ENCODE measurements at regions not wholly inside any gene's neighbourhood (a gene's known extent, or its start where the extent isn't known, plus 50 kb on each side); places are given as distances from the start of the nearest gene placed in this dataset.

DNA sequence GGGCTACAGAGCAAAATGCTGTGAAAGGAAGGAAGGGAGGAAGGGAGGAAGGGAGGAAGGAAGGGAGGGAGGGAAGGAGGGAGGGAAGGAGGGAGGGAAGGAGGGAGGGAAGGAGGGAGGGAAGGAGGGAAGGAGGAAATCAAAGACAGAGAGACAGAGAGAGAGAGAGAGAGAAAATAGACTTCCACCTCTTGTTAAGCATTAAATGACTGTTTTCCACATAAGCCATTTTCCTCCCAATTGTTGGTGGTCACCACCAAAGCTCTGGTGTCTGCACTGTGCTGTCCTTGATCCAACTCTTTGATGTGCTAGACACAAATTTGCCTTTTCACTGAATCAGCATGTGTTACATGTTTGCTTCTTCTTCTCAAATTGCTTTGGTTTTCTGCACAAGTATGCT is 90.7 kb upstream of the INHBA start:
- no peak for DNase-seq
- CTCF ChIA-PET: no interaction called here
- no peak overlapping the region for H3K27ac Mint-ChIP-seq
- Histone ChIP-seq H3K4me3 (ENCODE audit: low read length) (no peak overlapping the region), H3K4me1 (ENCODE audit: control insufficient read depth in 2 of 2, insufficient read depth in 2 of 2, low read length in 2 of 2) (no peaks in the 10 kb centered on the region), H3K36me3 (ENCODE audit: control insufficient read depth in 2 of 3, insufficient read depth in 3 of 3, low read length in 3 of 3) (no peaks in the 10 kb centered on the region), H3K9me3 (ENCODE audit: control insufficient read depth in 2 of 3, low read length in 3 of 3) (no peaks in the 10 kb centered on the region), H3K27me3 (ENCODE audit: control insufficient read depth in 2 of 2, insufficient read depth in 2 of 2, low read length in 2 of 2) (no peaks in the 10 kb centered on the region), H3K27ac (ENCODE audit: low read depth, low read length) (no peak overlapping the region)
- no peak overlapping the region for H3K4me3 Mint-ChIP-seq
- H3K36me3 Mint-ChIP-seq: no peaks in the 10 kb centered on the region
- intact Hi-C loops (cut with micrococcal nuclease): no loop called here
- H3K27me3 Mint-ChIP-seq: peaks cover 0 to 17% (median 0%) of the 10 kb centered on the region in 5 donors
- ATAC-seq: no peak
- H3K9me3 Mint-ChIP-seq: peaks cover 0 to 6% (median 0%) of the 10 kb centered on the region in 11 donors
- no peaks in the 10 kb centered on the region for H3K4me1 Mint-ChIP-seq
- POLR2A ChIA-PET: no interaction called here

GRCh38 chr7:41792120-41792519 is 89.2 kb upstream of the INHBA start:
- intact Hi-C loops (cut with micrococcal nuclease): no loop called here
- Mint-ChIP-seq H3K4me3 (no peak overlapping the region), H3K4me1 (no peaks in the 10 kb centered on the region), H3K36me3 (no peaks in the 10 kb centered on the region), H3K9me3 (peaks cover 0 to 6% (median 0%) of the 10 kb centered on the region in 11 donors), H3K27ac (no peak overlapping the region), H3K27me3 (peaks cover 0 to 17% (median 3%) of the 10 kb centered on the region in 5 donors)
- H3K9me3 ChIP-seq (ENCODE audit: control insufficient read depth in 2 of 3, low read length in 3 of 3): no peaks in the 10 kb centered on the region
- CTCF ChIA-PET: no interaction called here
- H3K27me3 ChIP-seq (ENCODE audit: control insufficient read depth in 2 of 2, insufficient read depth in 2 of 2, low read length in 2 of 2): no peaks in the 10 kb centered on the region
- no peak for DNase-seq
- H3K4me3 ChIP-seq (ENCODE audit: low read length): no peak overlapping the region
- H3K4me1 ChIP-seq (ENCODE audit: control insufficient read depth in 2 of 2, insufficient read depth in 2 of 2, low read length in 2 of 2): no peaks in the 10 kb centered on the region
- H3K27ac ChIP-seq (ENCODE audit: low read depth, low read length): no peak overlapping the region
- no peaks in the 10 kb centered on the region for H3K36me3 ChIP-seq (ENCODE audit: control insufficient read depth in 2 of 3, insufficient read depth in 3 of 3, low read length in 3 of 3)
- ATAC-seq: no peak
- POLR2A ChIA-PET: no interaction called here

DNA sequence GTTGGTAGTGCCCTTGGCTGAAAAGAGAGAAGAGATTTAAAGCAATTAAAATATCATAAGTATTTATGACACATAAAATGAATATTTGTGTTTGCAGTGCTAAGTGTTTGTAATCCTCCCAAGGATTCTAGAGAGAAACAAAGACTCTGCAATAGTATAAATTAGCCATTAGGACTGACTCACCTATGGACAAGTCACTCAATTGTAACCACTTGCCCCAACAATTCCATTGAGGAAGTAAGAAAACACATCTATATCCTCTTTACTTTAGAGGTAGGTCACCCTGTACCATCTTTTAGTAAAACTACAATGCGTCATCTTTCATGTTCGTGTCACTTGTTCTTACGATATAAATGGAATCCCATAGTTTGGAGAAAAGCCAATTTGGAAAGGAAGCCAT is 85.7 kb upstream of the INHBA start:
- Histone ChIP-seq H3K4me3 (ENCODE audit: low read length) (no peak overlapping the region), H3K27me3 (ENCODE audit: control insufficient read depth in 2 of 2, insufficient read depth in 2 of 2, low read length in 2 of 2) (no peaks in the 10 kb centered on the region), H3K27ac (ENCODE audit: low read depth, low read length) (no peak overlapping the region), H3K4me1 (ENCODE audit: control insufficient read depth in 2 of 2, insufficient read depth in 2 of 2, low read length in 2 of 2) (no peaks in the 10 kb centered on the region), H3K36me3 (ENCODE audit: control insufficient read depth in 2 of 3, insufficient read depth in 3 of 3, low read length in 3 of 3) (no peaks in the 10 kb centered on the region), H3K9me3 (ENCODE audit: control insufficient read depth in 2 of 3, low read length in 3 of 3) (no peaks in the 10 kb centered on the region)
- Mint-ChIP-seq H3K4me3 (no peak overlapping the region), H3K27ac (no peak overlapping the region), H3K9me3 (peaks cover 0 to 3% (median 0%) of the 10 kb centered on the region in 11 donors), H3K4me1 (no peaks in the 10 kb centered on the region), H3K27me3 (peaks cover 0 to 7% (median 3%) of the 10 kb centered on the region in 5 donors), H3K36me3 (no peaks in the 10 kb centered on the region)
- ChIA-PET CTCF (no interaction called here), POLR2A (no interaction called here)
- DNase-seq (no peak), ATAC-seq (no peak)
- intact Hi-C loops (cut with micrococcal nuclease): no loop called here

DNA sequence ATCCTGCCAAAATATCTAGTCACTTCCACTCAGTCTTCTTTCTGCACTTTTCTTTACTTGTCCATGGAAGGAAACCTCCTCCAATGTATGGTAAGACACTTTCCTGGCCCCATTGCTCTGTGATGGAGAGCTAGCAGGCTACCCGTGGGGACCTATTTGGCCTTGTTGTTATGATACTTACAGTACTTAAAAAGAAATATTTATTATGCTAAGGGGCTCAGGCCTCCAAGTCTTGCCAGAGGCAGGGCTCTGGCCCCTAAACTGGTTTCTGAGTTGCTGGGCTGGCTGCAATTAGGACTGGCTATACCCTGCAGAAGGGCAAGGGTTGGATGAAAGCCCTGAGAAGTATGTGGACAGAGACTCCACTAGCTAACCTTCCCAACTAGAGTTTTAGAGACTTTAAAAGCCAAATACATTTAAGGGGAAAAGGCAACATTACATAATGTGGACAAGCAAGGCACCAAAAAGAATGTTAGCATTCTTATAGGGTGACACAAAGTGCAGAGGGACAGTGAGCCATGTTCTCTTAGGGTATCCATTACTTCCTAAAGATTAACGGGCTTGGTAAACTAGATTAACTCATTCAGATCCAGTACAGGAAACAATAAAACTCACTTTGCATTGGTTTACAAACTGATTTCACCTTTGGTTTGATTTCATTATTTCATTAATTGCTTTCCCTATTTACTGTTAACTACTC is 84.9 kb upstream of the INHBA start:
- intact Hi-C loops (cut with micrococcal nuclease): no loop called here
- no peaks in the 10 kb centered on the region for H3K27me3 ChIP-seq (ENCODE audit: control insufficient read depth in 2 of 2, insufficient read depth in 2 of 2, low read length in 2 of 2)
- no peak overlapping the region for H3K27ac ChIP-seq (ENCODE audit: low read depth, low read length)
- H3K4me1 ChIP-seq (ENCODE audit: control insufficient read depth in 2 of 2, insufficient read depth in 2 of 2, low read length in 2 of 2): no peaks in the 10 kb centered on the region
- H3K36me3 ChIP-seq (ENCODE audit: control insufficient read depth in 2 of 3, insufficient read depth in 3 of 3, low read length in 3 of 3): no peaks in the 10 kb centered on the region
- Mint-ChIP-seq H3K9me3 (peaks cover 0 to 3% (median 0%) of the 10 kb centered on the region in 11 donors), H3K4me3 (no peak overlapping the region), H3K27me3 (peaks cover 0 to 7% (median 3%) of the 10 kb centered on the region in 5 donors), H3K27ac (no peak overlapping the region), H3K36me3 (no peaks in the 10 kb centered on the region), H3K4me1 (no peaks in the 10 kb centered on the region)
- no peak for DNase-seq
- H3K4me3 ChIP-seq (ENCODE audit: low read length): no peak overlapping the region
- ChIA-PET CTCF (no interaction called here), POLR2A (no interaction called here)
- H3K9me3 ChIP-seq (ENCODE audit: control insufficient read depth in 2 of 3, low read length in 3 of 3): no peaks in the 10 kb centered on the region
- ATAC-seq: no peak

- Histone ChIP-seq H3K9me3 (ENCODE audit: control insufficient read depth in 2 of 3, low read length in 3 of 3) (no peaks in the 10 kb centered on the region), H3K36me3 (ENCODE audit: control insufficient read depth in 2 of 3, insufficient read depth in 3 of 3, low read length in 3 of 3) (no peaks in the 10 kb centered on the region), H3K4me1 (ENCODE audit: control insufficient read depth in 2 of 2, insufficient read depth in 2 of 2, low read length in 2 of 2) (no peaks in the 10 kb centered on the region), H3K27ac (ENCODE audit: low read depth, low read length) (no peak overlapping the region), H3K27me3 (ENCODE audit: control insufficient read depth in 2 of 2, insufficient read depth in 2 of 2, low read length in 2 of 2) (no peaks in the 10 kb centered on the region), H3K4me3 (ENCODE audit: low read length) (no peak overlapping the region)
- Mint-ChIP-seq H3K4me1 (no peaks in the 10 kb centered on the region), H3K27me3 (peaks cover 0 to 5% (median 3%) of the 10 kb centered on the region in 5 donors), H3K4me3 (no peak overlapping the region), H3K36me3 (no peaks in the 10 kb centered on the region), H3K9me3 (peaks cover 0 to 3% (median 0%) of the 10 kb centered on the region in 11 donors), H3K27ac (no peak overlapping the region)
- DNase-seq (no peak), ATAC-seq (no peak)
- CTCF ChIA-PET: no interaction called here
- intact Hi-C loops (cut with micrococcal nuclease): no loop called here
- POLR2A ChIA-PET: no interaction called here
Observed at GRCh38 chr7:41786944-41787343, 84.1 kb upstream of the INHBA start.

- H3K4me1 Mint-ChIP-seq: no peaks in the 10 kb centered on the region
- no peak for DNase-seq
- H3K4me3 ChIP-seq (ENCODE audit: low read length): no peak overlapping the region
- no peaks in the 10 kb centered on the region for H3K36me3 Mint-ChIP-seq
- H3K27ac ChIP-seq (ENCODE audit: low read depth, low read length): no peak overlapping the region
- H3K36me3 ChIP-seq (ENCODE audit: control insufficient read depth in 2 of 3, insufficient read depth in 3 of 3, low read length in 3 of 3): no peaks in the 10 kb centered on the region
- no peaks in the 10 kb centered on the region for H3K27me3 ChIP-seq (ENCODE audit: control insufficient read depth in 2 of 2, insufficient read depth in 2 of 2, low read length in 2 of 2)
- POLR2A ChIA-PET: no interaction called here
- no peaks in the 10 kb centered on the region for H3K9me3 ChIP-seq (ENCODE audit: control insufficient read depth in 2 of 3, low read length in 3 of 3)
- CTCF ChIA-PET: no interaction called here
- intact Hi-C loops (cut with micrococcal nuclease): no loop called here
- H3K4me3 Mint-ChIP-seq: no peak overlapping the region
- H3K4me1 ChIP-seq (ENCODE audit: control insufficient read depth in 2 of 2, insufficient read depth in 2 of 2, low read length in 2 of 2): no peaks in the 10 kb centered on the region
- H3K9me3 Mint-ChIP-seq: peaks cover 0 to 3% (median 0%) of the 10 kb centered on the region in 11 donors
- ATAC-seq: no peak
- H3K27ac Mint-ChIP-seq: no peak overlapping the region
- H3K27me3 Mint-ChIP-seq: peaks cover 0 to 5% (median 0%) of the 10 kb centered on the region in 5 donors
Observed at GRCh38 chr7:41786404-41786803, 83.5 kb upstream of the INHBA start.

GRCh38 chr7:41785840-41786239 is 83.0 kb upstream of the INHBA start:
- no peak overlapping the region for H3K4me3 Mint-ChIP-seq
- no peaks in the 10 kb centered on the region for H3K4me1 Mint-ChIP-seq
- no peak for DNase-seq
- peaks cover 0 to 5% (median 0%) of the 10 kb centered on the region in 5 donors for H3K27me3 Mint-ChIP-seq
- no peaks in the 10 kb centered on the region for H3K27me3 ChIP-seq (ENCODE audit: control insufficient read depth in 2 of 2, insufficient read depth in 2 of 2, low read length in 2 of 2)
- H3K36me3 ChIP-seq (ENCODE audit: control insufficient read depth in 2 of 3, insufficient read depth in 3 of 3, low read length in 3 of 3): no peaks in the 10 kb centered on the region
- no peaks in the 10 kb centered on the region for H3K36me3 Mint-ChIP-seq
- ChIA-PET POLR2A (no interaction called here), CTCF (no interaction called here)
- no peak for ATAC-seq
- no peaks in the 10 kb centered on the region for H3K4me1 ChIP-seq (ENCODE audit: control insufficient read depth in 2 of 2, insufficient read depth in 2 of 2, low read length in 2 of 2)
- intact Hi-C loops (cut with micrococcal nuclease): no loop called here
- H3K9me3 Mint-ChIP-seq: peaks cover 0 to under 1% (median 0%) of the 10 kb centered on the region in 11 donors
- H3K9me3 ChIP-seq (ENCODE audit: control insufficient read depth in 2 of 3, low read length in 3 of 3): no peaks in the 10 kb centered on the region
- H3K4me3 ChIP-seq (ENCODE audit: low read length): no peak overlapping the region
- H3K27ac ChIP-seq (ENCODE audit: low read depth, low read length): no peak overlapping the region
- no peak overlapping the region for H3K27ac Mint-ChIP-seq
